IgD-negative memory B cell (primary cell): ENCODE measurements at regions not wholly inside any gene's neighbourhood (a gene's known extent, or its start where the extent isn't known, plus 50 kb on each side); places are given as distances from the start of the nearest gene placed in this dataset.

Experiments
- H3K27ac Mint-ChIP-seq, 3 donors: one replicate each; pipeline ENCODE4 v1.8.0; 2020 to 2022; ENCODE audit warnings: mild to moderate bottlenecking in 3 of 3, mixed read lengths in 3 of 3, moderate library complexity in 1 of 3
- H3K27me3 Mint-ChIP-seq: one replicate; pipeline ENCODE4 v1.8.0; 2021; ENCODE audit warnings: mixed read lengths
- H3K36me3 Mint-ChIP-seq: one replicate; pipeline ENCODE4 v1.8.0; 2020; ENCODE audit warnings: mild to moderate bottlenecking, mixed read lengths
- H3K4me1 Mint-ChIP-seq, 3 donors: one replicate each; pipeline ENCODE4 v1.8.0; 2020 to 2022; ENCODE audit warnings: mixed read lengths in 3 of 3, mild to moderate bottlenecking in 1 of 3
- H3K4me3 Mint-ChIP-seq, 4 donors: one replicate each; pipeline ENCODE4 v1.8.0; 2020 to 2022; ENCODE audit warnings: mild to moderate bottlenecking in 4 of 4, mixed read lengths in 4 of 4, moderate library complexity in 3 of 4
- H3K9me3 Mint-ChIP-seq, 3 donors: one replicate each; pipeline ENCODE4 v1.8.0; 2020 to 2021; ENCODE audit warnings: mixed read lengths in 3 of 3, mild to moderate bottlenecking in 1 of 3

- Mint-ChIP-seq H3K9me3 (peaks cover 0 to 2% (median 0%) of the 10 kb centered on the region in 3 donors), H3K27me3 (no peaks in the 10 kb centered on the region), H3K36me3 (no peaks in the 10 kb centered on the region), H3K27ac (no peak overlapping the region), H3K4me1 (peaks cover 0 to 6% (median 4%) of the 10 kb centered on the region in 3 donors), H3K4me3 (no peak overlapping the region)
Observed at GRCh38 chr5:125375143-125375542, 628.7 kb upstream of the ZNF608 start.

GRCh38 chr5:125376059-125376641, 629.7 kb upstream of the ZNF608 start:
- peaks cover 0 to 6% (median 4%) of the 10 kb centered on the region in 3 donors for H3K4me1 Mint-ChIP-seq
- H3K27ac Mint-ChIP-seq, result no peak overlapping the region
- H3K9me3 Mint-ChIP-seq, result peaks cover 0 to 2% (median 0%) of the 10 kb centered on the region in 3 donors
- H3K4me3 Mint-ChIP-seq, result no peak overlapping the region
- no peaks in the 10 kb centered on the region for H3K27me3 Mint-ChIP-seq
- no peaks in the 10 kb centered on the region for H3K36me3 Mint-ChIP-seq

GRCh38 chr5:125377141-125377540, 630.7 kb upstream of the ZNF608 start:
- Mint-ChIP-seq H3K36me3 (no peaks in the 10 kb centered on the region), H3K27me3 (no peaks in the 10 kb centered on the region), H3K4me3 (no peak overlapping the region), H3K9me3 (peaks cover 0 to 2% (median 0%) of the 10 kb centered on the region in 3 donors), H3K27ac (no peak overlapping the region), H3K4me1 (peaks cover 0 to 6% (median 4%) of the 10 kb centered on the region in 3 donors)

- H3K4me3 Mint-ChIP-seq, result no peak overlapping the region
- no peaks in the 10 kb centered on the region for H3K9me3 Mint-ChIP-seq
- H3K4me1 Mint-ChIP-seq, result no peaks in the 10 kb centered on the region
- no peaks in the 10 kb centered on the region for H3K36me3 Mint-ChIP-seq
- no peaks in the 10 kb centered on the region for H3K27me3 Mint-ChIP-seq
- H3K27ac Mint-ChIP-seq, result no peak overlapping the region
Observed at GRCh38 chr5:125381290-125381689, 634.9 kb upstream of the ZNF608 start.

GRCh38 chr5:125384071-125384470, 637.6 kb upstream of the ZNF608 start:
- Mint-ChIP-seq H3K27ac (no peak overlapping the region), H3K4me3 (no peak overlapping the region), H3K9me3 (no peaks in the 10 kb centered on the region), H3K36me3 (no peaks in the 10 kb centered on the region), H3K4me1 (no peaks in the 10 kb centered on the region), H3K27me3 (no peaks in the 10 kb centered on the region)

- Mint-ChIP-seq H3K36me3 (no peaks in the 10 kb centered on the region), H3K27me3 (no peaks in the 10 kb centered on the region), H3K9me3 (peaks cover 0 to 2% (median 0%) of the 10 kb centered on the region in 3 donors), H3K4me3 (no peak overlapping the region), H3K4me1 (peaks cover 0 to 1% (median 0%) of the 10 kb centered on the region in 3 donors), H3K27ac (no peak overlapping the region)
Observed at GRCh38 chr5:125390326-125390725, 643.9 kb upstream of the ZNF608 start.

GRCh38 chr5:125393221-125393815, 646.9 kb upstream of the ZNF608 start:
- Mint-ChIP-seq H3K27me3 (no peaks in the 10 kb centered on the region), H3K36me3 (peaks cover 2% of the 10 kb centered on the region), H3K4me1 (peaks cover 0 to 1% (median 0%) of the 10 kb centered on the region in 3 donors), H3K27ac (no peak overlapping the region), H3K9me3 (peaks cover 2 to 11% (median 2%) of the 10 kb centered on the region in 3 donors), H3K4me3 (no peak overlapping the region)

- Mint-ChIP-seq H3K4me3 (no peak overlapping the region), H3K27ac (no peak overlapping the region), H3K27me3 (no peaks in the 10 kb centered on the region), H3K36me3 (peaks cover 2% of the 10 kb centered on the region), H3K4me1 (peaks cover 0 to 1% (median 0%) of the 10 kb centered on the region in 3 donors), H3K9me3 (peaks cover 2 to 11% (median 3%) of the 10 kb centered on the region in 3 donors)
Observed at GRCh38 chr5:125394661-125395280, 648.3 kb upstream of the ZNF608 start.

- Mint-ChIP-seq H3K4me3 (no peak overlapping the region), H3K27me3 (no peaks in the 10 kb centered on the region), H3K9me3 (peaks cover 2 to 11% (median 3%) of the 10 kb centered on the region in 3 donors), H3K36me3 (peaks cover 2% of the 10 kb centered on the region), H3K4me1 (peaks cover 0 to 1% (median 0%) of the 10 kb centered on the region in 3 donors), H3K27ac (no peak overlapping the region)
Observed at GRCh38 chr5:125396462-125396861, 650.0 kb upstream of the ZNF608 start.

- no peaks in the 10 kb centered on the region for H3K27me3 Mint-ChIP-seq
- H3K4me3 Mint-ChIP-seq, result no peak overlapping the region
- H3K36me3 Mint-ChIP-seq, result peaks cover 2% of the 10 kb centered on the region
- peaks cover 0 to 11% (median 3%) of the 10 kb centered on the region in 3 donors for H3K9me3 Mint-ChIP-seq
- no peak overlapping the region for H3K27ac Mint-ChIP-seq
- H3K4me1 Mint-ChIP-seq, result peaks cover 0 to 1% (median 0%) of the 10 kb centered on the region in 3 donors
Observed at GRCh38 chr5:125398466-125398865, 652.0 kb upstream of the ZNF608 start.

GRCh38 chr5:125399885-125400284, 653.4 kb upstream of the ZNF608 start:
- Mint-ChIP-seq H3K27ac (no peak overlapping the region), H3K27me3 (no peaks in the 10 kb centered on the region), H3K9me3 (peaks cover 2 to 11% (median 3%) of the 10 kb centered on the region in 3 donors), H3K4me3 (no peak overlapping the region), H3K36me3 (peaks cover 5% of the 10 kb centered on the region), H3K4me1 (no peaks in the 10 kb centered on the region)

- H3K27me3 Mint-ChIP-seq, result no peaks in the 10 kb centered on the region
- H3K27ac Mint-ChIP-seq, result peak overlapping the region in 1 of 3 donors; percentile 28
- peaks cover 4 to 5% (median 5%) of the 10 kb centered on the region in 3 donors for H3K9me3 Mint-ChIP-seq
- no peaks in the 10 kb centered on the region for H3K4me1 Mint-ChIP-seq
- H3K36me3 Mint-ChIP-seq, result peaks cover 3% of the 10 kb centered on the region
- no peak overlapping the region for H3K4me3 Mint-ChIP-seq
Observed at GRCh38 chr5:125401724-125402622, 655.5 kb upstream of the ZNF608 start.

GRCh38 chr5:125402787-125403186, 656.3 kb upstream of the ZNF608 start:
- Mint-ChIP-seq H3K27me3 (no peaks in the 10 kb centered on the region), H3K4me3 (no peak overlapping the region), H3K9me3 (peaks cover 3 to 5% (median 4%) of the 10 kb centered on the region in 3 donors), H3K36me3 (peaks cover 3% of the 10 kb centered on the region), H3K4me1 (no peaks in the 10 kb centered on the region), H3K27ac (no peak overlapping the region)

- peaks cover 2 to 5% (median 3%) of the 10 kb centered on the region in 3 donors for H3K9me3 Mint-ChIP-seq
- H3K4me1 Mint-ChIP-seq, result peaks cover 0 to 5% (median 2%) of the 10 kb centered on the region in 3 donors
Observed at GRCh38 chr5:125404056-125404455, 657.6 kb upstream of the ZNF608 start.

More at GRCh38 chr5:125404056-125404455, 657.6 kb upstream of the ZNF608 start:
- Mint-ChIP-seq H3K4me3 (no peak overlapping the region), H3K27me3 (no peaks in the 10 kb centered on the region), H3K36me3 (peaks cover 3% of the 10 kb centered on the region), H3K27ac (no peak overlapping the region)
